ENCODE measurements at regions not wholly inside any gene's neighbourhood (a gene's known extent, or its start where the extent isn't known, plus 50 kb on each side); places are given as distances from the start of the nearest gene placed in this dataset.

DNA sequence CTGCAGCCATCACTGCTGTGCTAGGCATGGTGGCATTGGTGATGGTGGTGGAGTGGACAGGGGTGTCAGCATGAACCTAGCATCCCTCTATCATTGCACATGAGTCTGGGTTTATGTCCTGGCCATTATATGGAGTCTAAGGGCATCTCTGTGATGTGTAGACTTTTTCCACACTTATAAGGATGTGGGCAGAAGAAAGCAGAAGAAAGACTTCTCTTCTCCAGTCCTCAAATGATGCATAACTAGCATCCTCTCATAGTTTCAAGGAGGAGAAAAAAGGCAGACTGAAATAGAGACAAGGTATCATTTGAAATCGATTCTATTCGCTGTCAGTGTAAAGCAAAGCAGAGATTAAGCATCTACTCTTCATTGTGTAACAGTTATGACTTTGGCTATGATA is 140.0 kb upstream of the ATXN1 start:
- TF ChIP-seq, protein P1, sequence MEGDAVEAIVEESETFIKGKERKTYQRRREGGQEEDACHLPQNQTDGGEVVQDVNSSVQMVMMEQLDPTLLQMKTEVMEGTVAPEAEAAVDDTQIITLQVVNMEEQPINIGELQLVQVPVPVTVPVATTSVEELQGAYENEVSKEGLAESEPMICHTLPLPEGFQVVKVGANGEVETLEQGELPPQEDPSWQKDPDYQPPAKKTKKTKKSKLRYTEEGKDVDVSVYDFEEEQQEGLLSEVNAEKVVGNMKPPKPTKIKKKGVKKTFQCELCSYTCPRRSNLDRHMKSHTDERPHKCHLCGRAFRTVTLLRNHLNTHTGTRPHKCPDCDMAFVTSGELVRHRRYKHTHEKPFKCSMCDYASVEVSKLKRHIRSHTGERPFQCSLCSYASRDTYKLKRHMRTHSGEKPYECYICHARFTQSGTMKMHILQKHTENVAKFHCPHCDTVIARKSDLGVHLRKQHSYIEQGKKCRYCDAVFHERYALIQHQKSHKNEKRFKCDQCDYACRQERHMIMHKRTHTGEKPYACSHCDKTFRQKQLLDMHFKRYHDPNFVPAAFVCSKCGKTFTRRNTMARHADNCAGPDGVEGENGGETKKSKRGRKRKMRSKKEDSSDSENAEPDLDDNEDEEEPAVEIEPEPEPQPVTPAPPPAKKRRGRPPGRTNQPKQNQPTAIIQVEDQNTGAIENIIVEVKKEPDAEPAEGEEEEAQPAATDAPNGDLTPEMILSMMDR (conservative IDR thresholded peaks at IDR 0.05; ENCODE audit: low read depth in 2 of 2), result no peak
- TF ChIP-seq, protein P2, sequence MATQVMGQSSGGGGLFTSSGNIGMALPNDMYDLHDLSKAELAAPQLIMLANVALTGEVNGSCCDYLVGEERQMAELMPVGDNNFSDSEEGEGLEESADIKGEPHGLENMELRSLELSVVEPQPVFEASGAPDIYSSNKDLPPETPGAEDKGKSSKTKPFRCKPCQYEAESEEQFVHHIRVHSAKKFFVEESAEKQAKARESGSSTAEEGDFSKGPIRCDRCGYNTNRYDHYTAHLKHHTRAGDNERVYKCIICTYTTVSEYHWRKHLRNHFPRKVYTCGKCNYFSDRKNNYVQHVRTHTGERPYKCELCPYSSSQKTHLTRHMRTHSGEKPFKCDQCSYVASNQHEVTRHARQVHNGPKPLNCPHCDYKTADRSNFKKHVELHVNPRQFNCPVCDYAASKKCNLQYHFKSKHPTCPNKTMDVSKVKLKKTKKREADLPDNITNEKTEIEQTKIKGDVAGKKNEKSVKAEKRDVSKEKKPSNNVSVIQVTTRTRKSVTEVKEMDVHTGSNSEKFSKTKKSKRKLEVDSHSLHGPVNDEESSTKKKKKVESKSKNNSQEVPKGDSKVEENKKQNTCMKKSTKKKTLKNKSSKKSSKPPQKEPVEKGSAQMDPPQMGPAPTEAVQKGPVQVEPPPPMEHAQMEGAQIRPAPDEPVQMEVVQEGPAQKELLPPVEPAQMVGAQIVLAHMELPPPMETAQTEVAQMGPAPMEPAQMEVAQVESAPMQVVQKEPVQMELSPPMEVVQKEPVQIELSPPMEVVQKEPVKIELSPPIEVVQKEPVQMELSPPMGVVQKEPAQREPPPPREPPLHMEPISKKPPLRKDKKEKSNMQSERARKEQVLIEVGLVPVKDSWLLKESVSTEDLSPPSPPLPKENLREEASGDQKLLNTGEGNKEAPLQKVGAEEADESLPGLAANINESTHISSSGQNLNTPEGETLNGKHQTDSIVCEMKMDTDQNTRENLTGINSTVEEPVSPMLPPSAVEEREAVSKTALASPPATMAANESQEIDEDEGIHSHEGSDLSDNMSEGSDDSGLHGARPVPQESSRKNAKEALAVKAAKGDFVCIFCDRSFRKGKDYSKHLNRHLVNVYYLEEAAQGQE (IDR thresholded peaks at IDR 0.05; ENCODE audit: unreplicated experiment), result no peak
- TF ChIP-seq EZH2 (IDR thresholded peaks at IDR 0.05; ENCODE audit: low read depth, unreplicated experiment) (no peak), POLR2AphosphoS5 (IDR thresholded peaks at IDR 0.05; ENCODE audit: low read depth) (no peak)

Data from GM23338 (cell line).